KMS-11 (cell line): ENCODE measurements at regions not wholly inside any gene's neighbourhood (a gene's known extent, or its start where the extent isn't known, plus 50 kb on each side); places are given as distances from the start of the nearest gene placed in this dataset.

Experiments
- H2AFZ ChIP-seq: fragments of 200-600 bp; sonication (generic); 2 replicates; pipeline ENCODE4 v1.6.1; 2016; ENCODE audit warnings: antibody characterized with exemption, mixed run types, low read depth
- H3K27ac ChIP-seq: fragments of 200-600 bp; sonication (generic); 2 replicates; pipeline ENCODE4 v1.6.1; 2016; ENCODE audit warnings: mild to moderate bottlenecking, mixed run types
- H3K27me3 ChIP-seq: fragments of 200-600 bp; sonication (generic); 2 replicates; pipeline ENCODE4 v1.6.1; 2017; ENCODE audit warnings: mild to moderate bottlenecking, low read depth, mixed run types, moderate library complexity; ENCODE audit not compliant: insufficient read depth
- H3K36me3 ChIP-seq: fragments of 200-600 bp; sonication (generic); 2 replicates; pipeline ENCODE4 v1.6.1; 2017; ENCODE audit warnings: mild to moderate bottlenecking, mixed run types; ENCODE audit not compliant: insufficient read depth
- H3K4me1 ChIP-seq: fragments of 200-600 bp; sonication (generic); 2 replicates; pipeline ENCODE4 v1.6.1; 2016; ENCODE audit warnings: mild to moderate bottlenecking, low read depth, mixed run types; ENCODE audit not compliant: poor library complexity, severe bottlenecking
- H3K4me2 ChIP-seq: fragments of 200-600 bp; sonication (generic); 2 replicates; pipeline ENCODE4 v1.7.0; 2016; ENCODE audit warnings: mild to moderate bottlenecking, mixed run types
- H3K4me3 ChIP-seq: fragments of 200-600 bp; sonication (generic); IDR thresholded peaks from 2 replicates; pipeline ENCODE4 v1.6.1; 2017; ENCODE audit warnings: low read depth, low read length, mixed read lengths; ENCODE audit not compliant: insufficient read depth
- H3K79me2 ChIP-seq: fragments of 200-600 bp; sonication (generic); 2 replicates; pipeline ENCODE4 v1.6.1; 2016; ENCODE audit warnings: low read depth, mixed run types; ENCODE audit not compliant: insufficient read depth
- H3K9ac ChIP-seq: fragments of 200-600 bp; sonication (generic); 2 replicates; pipeline ENCODE4 v1.6.1; 2016; ENCODE audit warnings: mild to moderate bottlenecking, mixed run types
- H4K20me1 ChIP-seq: fragments of 200-600 bp; sonication (generic); 2 replicates; pipeline ENCODE4 v1.6.1; 2016; ENCODE audit warnings: mild to moderate bottlenecking, mixed run types; ENCODE audit not compliant: insufficient read depth
- TF ChIP-seq, protein P1 (sequence below): fragments of 200-600 bp; sonication (generic); conservative IDR thresholded peaks from 2 replicates; pipeline ENCODE4 v1.6.1; 2017; ENCODE audit warnings: low read depth, mild to moderate bottlenecking, antibody characterized with exemption, low read length, moderate library complexity, mixed read lengths

DNA sequence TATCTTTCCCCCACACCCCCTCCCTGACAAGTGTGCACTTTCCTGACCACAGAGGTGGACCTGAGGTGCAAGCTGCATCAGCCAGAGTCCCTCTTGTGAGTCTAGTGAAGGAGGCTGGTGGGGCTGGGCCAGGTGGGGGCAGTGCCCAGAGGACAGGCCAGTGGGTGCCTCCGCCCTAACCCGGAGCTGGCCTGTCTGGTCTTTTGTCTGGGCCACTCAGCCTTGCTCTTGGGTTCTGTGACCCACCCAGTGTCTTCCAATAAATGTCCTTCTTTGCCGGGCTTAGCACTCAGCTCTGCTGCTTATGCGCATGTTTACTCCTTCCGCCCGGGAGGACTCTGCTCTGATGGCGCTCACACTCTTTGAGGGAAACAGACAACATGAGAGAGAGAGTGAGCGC, 526.2 kb downstream of the TBC1D22A start:
- Histone ChIP-seq H2AFZ (no peak overlapping the region), H3K27ac (no peak overlapping the region), H3K4me3 (no peak overlapping the region), H3K4me2 (no peak overlapping the region), H3K79me2 (no peaks in the 10 kb centered on the region), H4K20me1 (no peaks in the 10 kb centered on the region), H3K4me1 (no peaks in the 10 kb centered on the region), H3K27me3 (no peaks in the 10 kb centered on the region), H3K9ac (no peak overlapping the region), H3K36me3 (no peaks in the 10 kb centered on the region)
- TF ChIP-seq, protein P1, sequence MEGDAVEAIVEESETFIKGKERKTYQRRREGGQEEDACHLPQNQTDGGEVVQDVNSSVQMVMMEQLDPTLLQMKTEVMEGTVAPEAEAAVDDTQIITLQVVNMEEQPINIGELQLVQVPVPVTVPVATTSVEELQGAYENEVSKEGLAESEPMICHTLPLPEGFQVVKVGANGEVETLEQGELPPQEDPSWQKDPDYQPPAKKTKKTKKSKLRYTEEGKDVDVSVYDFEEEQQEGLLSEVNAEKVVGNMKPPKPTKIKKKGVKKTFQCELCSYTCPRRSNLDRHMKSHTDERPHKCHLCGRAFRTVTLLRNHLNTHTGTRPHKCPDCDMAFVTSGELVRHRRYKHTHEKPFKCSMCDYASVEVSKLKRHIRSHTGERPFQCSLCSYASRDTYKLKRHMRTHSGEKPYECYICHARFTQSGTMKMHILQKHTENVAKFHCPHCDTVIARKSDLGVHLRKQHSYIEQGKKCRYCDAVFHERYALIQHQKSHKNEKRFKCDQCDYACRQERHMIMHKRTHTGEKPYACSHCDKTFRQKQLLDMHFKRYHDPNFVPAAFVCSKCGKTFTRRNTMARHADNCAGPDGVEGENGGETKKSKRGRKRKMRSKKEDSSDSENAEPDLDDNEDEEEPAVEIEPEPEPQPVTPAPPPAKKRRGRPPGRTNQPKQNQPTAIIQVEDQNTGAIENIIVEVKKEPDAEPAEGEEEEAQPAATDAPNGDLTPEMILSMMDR, result no peak

- H2AFZ ChIP-seq, result no peak overlapping the region
- H4K20me1 ChIP-seq, result no peaks in the 10 kb centered on the region
- no peak overlapping the region for H3K4me3 ChIP-seq
- no peaks in the 10 kb centered on the region for H3K36me3 ChIP-seq
- no peak overlapping the region for H3K27ac ChIP-seq
- no peak overlapping the region for H3K4me2 ChIP-seq
- TF ChIP-seq, protein P1, result no peak
- no peak overlapping the region for H3K9ac ChIP-seq
- H3K27me3 ChIP-seq, result no peaks in the 10 kb centered on the region
- no peaks in the 10 kb centered on the region for H3K79me2 ChIP-seq
- no peaks in the 10 kb centered on the region for H3K4me1 ChIP-seq
These were observed 525.1 kb downstream of the TBC1D22A start for GRCh38 chr22:47287516-47287915.

- H3K79me2 ChIP-seq, result no peaks in the 10 kb centered on the region
- no peaks in the 10 kb centered on the region for H3K27me3 ChIP-seq
- H2AFZ ChIP-seq, result no peak overlapping the region
These were observed 524.1 kb downstream of the TBC1D22A start for GRCh38 chr22:47286590-47286989.

GRCh38 chr22:47285981-47286380, 523.5 kb downstream of the TBC1D22A start:
- TF ChIP-seq, protein P1, result no peak
- Histone ChIP-seq H4K20me1 (no peaks in the 10 kb centered on the region), H3K27me3 (no peaks in the 10 kb centered on the region), H3K79me2 (no peaks in the 10 kb centered on the region), H3K36me3 (no peaks in the 10 kb centered on the region), H3K4me3 (no peak overlapping the region), H3K4me2 (no peak overlapping the region), H2AFZ (no peak overlapping the region), H3K4me1 (no peaks in the 10 kb centered on the region), H3K9ac (no peak overlapping the region), H3K27ac (no peak overlapping the region)

More at GRCh38 chr22:47286590-47286989, 524.1 kb downstream of the TBC1D22A start:
- Histone ChIP-seq H3K4me1 (no peaks in the 10 kb centered on the region), H3K4me3 (no peak overlapping the region), H3K27ac (no peak overlapping the region), H3K9ac (no peak overlapping the region), H3K4me2 (no peak overlapping the region), H3K36me3 (no peaks in the 10 kb centered on the region), H4K20me1 (no peaks in the 10 kb centered on the region)
- TF ChIP-seq, protein P1, result no peak
